ENCODE measurements at regions not wholly inside any gene's neighbourhood (a gene's known extent, or its start where the extent isn't known, plus 50 kb on each side); places are given as distances from the start of the nearest gene placed in this dataset.

DNA sequence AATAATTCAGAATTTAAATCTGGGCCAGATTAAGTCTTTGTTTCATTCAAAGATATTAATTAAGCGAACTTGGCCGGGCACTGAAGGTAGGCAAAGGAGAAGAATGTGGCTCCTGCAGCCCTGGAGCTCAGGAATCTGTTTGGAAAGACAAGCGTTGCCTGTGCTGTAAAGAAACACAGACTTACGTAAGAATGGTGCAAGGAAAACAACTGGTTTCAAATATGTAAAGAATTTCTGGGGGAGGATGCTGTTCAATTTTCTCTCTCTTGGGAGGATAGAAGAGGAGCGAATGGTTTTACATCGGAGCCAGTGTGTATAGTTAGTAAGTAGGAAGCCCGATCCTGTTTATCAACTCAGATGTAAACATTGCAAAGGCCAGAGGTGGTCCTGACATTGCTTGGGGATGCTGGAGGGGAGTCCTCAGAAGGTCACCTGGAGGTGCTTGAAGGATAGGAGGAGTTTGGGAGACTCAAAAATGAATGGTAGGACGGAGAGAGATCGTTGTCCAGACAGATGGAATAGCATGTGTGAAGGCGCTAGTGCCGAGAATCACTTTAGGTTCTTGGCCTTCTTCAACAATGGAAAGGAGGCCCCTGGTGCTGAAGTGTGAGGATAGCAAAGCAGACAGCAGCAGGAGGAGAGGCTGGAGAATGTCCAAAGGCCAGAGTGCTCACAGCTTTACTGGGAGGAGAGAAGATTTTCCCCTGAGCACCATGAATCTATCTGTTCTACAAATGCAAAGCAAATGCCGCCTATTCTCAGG lies 456.1 kb downstream of the LPIN1 start:
- no peak for DNase-seq (ENCODE audit: low read depth in 1 of 2, low spot score in 1 of 2)
- TF ChIP-seq JUND (IDR thresholded peaks at IDR 0.05; ENCODE audit: low read depth): no peak
- in situ Hi-C loops (cut with HindIII; ENCODE audit: low pct_unique_long_range_greater_than_20kb, low sequenced_read_pairs): no loop called here

- no peak for TF ChIP-seq JUND (IDR thresholded peaks at IDR 0.05; ENCODE audit: low read depth)
- in situ Hi-C loops (cut with HindIII; ENCODE audit: low pct_unique_long_range_greater_than_20kb, low sequenced_read_pairs): no loop called here
- DNase-seq (ENCODE audit: low read depth in 1 of 2, low spot score in 1 of 2): no peak
These were observed 457.1 kb downstream of the LPIN1 start for GRCh38 chr2:12203528-12203927.

- no peak for TF ChIP-seq JUND (IDR thresholded peaks at IDR 0.05; ENCODE audit: low read depth)
- no peak for DNase-seq (ENCODE audit: low read depth in 1 of 2, low spot score in 1 of 2)
- in situ Hi-C loops (cut with HindIII; ENCODE audit: low pct_unique_long_range_greater_than_20kb, low sequenced_read_pairs): no loop called here
These were observed 458.7 kb downstream of the LPIN1 start for GRCh38 chr2:12205086-12205485.

DNA sequence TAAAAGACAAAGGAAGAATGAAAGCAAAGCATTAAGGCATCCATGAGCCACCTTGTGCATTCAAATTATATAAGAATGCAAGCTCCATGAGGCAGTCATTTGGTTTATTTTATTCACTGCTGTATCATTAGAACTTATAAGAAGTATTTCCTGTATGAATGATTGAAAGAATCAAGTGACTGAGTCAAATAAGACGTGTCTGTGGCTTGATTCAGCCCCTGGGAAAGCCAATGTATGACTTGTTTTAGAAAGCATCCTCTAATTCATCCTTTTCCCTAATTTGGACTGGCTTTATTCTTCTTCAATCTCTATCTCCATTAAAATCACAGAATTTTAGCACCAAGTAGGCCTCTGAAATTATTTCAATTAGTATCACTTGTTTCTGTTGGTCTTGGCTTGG lies 461.1 kb downstream of the LPIN1 start:
- no peak for TF ChIP-seq JUND (IDR thresholded peaks at IDR 0.05; ENCODE audit: low read depth)
- in situ Hi-C loops (cut with HindIII; ENCODE audit: low pct_unique_long_range_greater_than_20kb, low sequenced_read_pairs): no loop called here
- DNase-seq (ENCODE audit: low read depth in 1 of 2, low spot score in 1 of 2): no peak

- in situ Hi-C loops (cut with HindIII; ENCODE audit: low pct_unique_long_range_greater_than_20kb, low sequenced_read_pairs): no loop called here
- no peak for TF ChIP-seq JUND (IDR thresholded peaks at IDR 0.05; ENCODE audit: low read depth)
- DNase-seq (ENCODE audit: low read depth in 1 of 2, low spot score in 1 of 2): no peak
These were observed 463.8 kb downstream of the LPIN1 start for GRCh38 chr2:12210016-12210933.

DNA sequence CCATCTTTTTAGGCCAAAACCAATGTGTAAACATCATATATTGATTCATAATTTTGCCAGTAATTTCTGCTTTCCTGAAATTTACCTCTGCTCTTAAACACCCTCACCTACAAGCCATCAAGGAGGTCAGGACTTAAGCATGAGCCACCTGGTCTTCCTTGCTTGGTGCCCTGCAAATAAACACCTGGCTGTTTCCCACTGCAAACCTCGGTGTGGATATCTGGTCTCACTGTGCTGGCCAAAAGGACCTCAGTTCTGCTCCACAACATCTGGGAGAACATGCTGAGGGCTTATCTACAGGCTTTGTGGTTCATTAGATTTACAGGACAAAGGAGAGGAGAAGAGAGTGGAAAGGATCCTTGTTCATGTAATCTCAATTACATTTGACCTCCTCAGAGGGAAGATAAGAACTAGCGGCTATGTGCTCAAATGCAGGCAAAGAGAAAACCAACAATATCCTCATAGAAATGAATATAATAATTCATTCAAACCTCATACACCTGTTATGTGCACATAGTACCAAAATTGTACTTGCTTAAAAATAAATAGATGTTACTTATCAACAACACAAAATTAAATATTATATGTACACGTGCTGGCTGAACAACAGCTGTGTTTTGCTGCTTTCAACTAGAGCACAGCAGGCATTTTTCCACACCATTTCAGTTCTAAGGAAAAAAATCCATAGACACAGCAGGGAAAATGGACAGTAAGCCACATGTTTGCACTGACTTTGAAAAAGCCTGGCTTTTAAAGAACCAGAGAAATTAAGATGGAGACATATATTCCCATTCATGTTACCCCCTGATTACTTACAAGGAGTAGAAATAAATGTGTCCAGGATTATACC lies 465.1 kb downstream of the LPIN1 start:
- TF ChIP-seq JUND (IDR thresholded peaks at IDR 0.05; ENCODE audit: low read depth): no peak
- in situ Hi-C loops (cut with HindIII; ENCODE audit: low pct_unique_long_range_greater_than_20kb, low sequenced_read_pairs): no loop called here
- DNase-seq (ENCODE audit: low read depth in 1 of 2, low spot score in 1 of 2): no peak

DNA sequence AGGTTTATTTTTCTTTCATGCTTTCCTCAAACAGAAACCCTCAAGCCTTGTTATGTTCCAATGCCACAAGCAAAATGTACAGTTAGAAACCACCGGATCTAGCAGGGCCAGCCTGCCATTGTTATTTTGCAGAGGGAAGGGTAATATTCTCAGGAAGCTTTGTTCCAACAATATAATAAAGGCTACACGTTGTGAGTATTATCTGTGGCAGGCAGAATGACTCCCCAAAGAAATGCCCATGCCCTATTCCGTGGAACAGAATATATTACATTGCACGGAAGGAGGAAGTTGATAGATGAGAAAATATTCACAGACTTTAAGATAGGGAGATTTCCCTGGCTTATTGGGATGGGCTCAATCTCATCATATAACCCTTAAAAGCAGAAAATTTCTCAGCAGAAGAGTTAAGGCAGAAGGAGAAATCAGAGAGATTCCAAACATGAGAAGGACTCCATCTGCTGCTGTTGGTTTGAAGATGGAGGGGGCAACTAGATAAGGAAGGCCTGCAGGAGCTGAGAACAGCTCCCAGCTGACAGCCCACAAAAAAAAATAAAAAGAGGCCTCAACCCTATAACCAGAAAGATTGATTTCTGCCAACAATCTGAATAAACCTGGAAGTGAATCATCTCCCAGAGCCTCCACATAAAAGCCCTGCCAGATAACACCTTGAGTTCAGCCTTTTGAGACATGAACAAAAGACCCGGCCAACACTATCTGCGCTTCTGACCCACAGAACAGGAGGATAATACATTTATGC lies 466.6 kb downstream of the LPIN1 start:
- in situ Hi-C loops (cut with HindIII; ENCODE audit: low pct_unique_long_range_greater_than_20kb, low sequenced_read_pairs): no loop called here
- DNase-seq (ENCODE audit: low read depth in 1 of 2, low spot score in 1 of 2): no peak
- TF ChIP-seq JUND (IDR thresholded peaks at IDR 0.05; ENCODE audit: low read depth): no peak

GRCh38 chr2:12217175-12217574 lies 470.7 kb downstream of the LPIN1 start:
- in situ Hi-C loops (cut with HindIII; ENCODE audit: low pct_unique_long_range_greater_than_20kb, low sequenced_read_pairs): no loop called here
- no peak for DNase-seq (ENCODE audit: low read depth in 1 of 2, low spot score in 1 of 2)
- no peak for TF ChIP-seq JUND (IDR thresholded peaks at IDR 0.05; ENCODE audit: low read depth)

DNA sequence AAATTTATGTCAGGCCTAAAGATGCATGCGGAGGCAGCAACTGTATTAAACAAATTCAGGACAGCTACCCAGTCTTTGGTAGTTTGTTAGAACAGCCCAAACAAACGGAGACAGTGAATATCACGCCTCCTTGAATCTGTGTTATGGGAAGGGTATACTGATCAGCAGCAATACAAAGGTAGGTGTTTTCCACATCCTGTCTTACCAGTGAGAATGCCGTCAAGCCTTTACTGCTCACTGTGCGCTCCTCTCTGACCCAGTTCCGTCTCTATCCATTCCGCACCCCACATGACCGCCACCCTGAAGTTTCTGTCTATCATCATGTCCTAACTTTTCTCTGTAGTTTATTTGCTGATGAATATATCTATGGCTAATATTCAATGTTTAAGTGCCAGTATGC lies 473.3 kb downstream of the LPIN1 start:
- in situ Hi-C loops (cut with HindIII; ENCODE audit: low pct_unique_long_range_greater_than_20kb, low sequenced_read_pairs): no loop called here
- DNase-seq (ENCODE audit: low read depth in 1 of 2, low spot score in 1 of 2): no peak

GRCh38 chr2:12221584-12221983 lies 475.2 kb downstream of the LPIN1 start:
- TF ChIP-seq JUND (IDR thresholded peaks at IDR 0.05; ENCODE audit: low read depth): no peak
- DNase-seq (ENCODE audit: low read depth in 1 of 2, low spot score in 1 of 2): no peak
- in situ Hi-C loops (cut with HindIII; ENCODE audit: low pct_unique_long_range_greater_than_20kb, low sequenced_read_pairs): no loop called here

More for the DNA sequence above, 473.3 kb downstream of the LPIN1 start:
- TF ChIP-seq JUND (IDR thresholded peaks at IDR 0.05; ENCODE audit: low read depth): no peak

GRCh38 chr2:12222554-12222953 lies 476.1 kb downstream of the LPIN1 start:
- no peak for TF ChIP-seq JUND (IDR thresholded peaks at IDR 0.05; ENCODE audit: low read depth)
- in situ Hi-C loops (cut with HindIII; ENCODE audit: low pct_unique_long_range_greater_than_20kb, low sequenced_read_pairs): no loop called here
- no peak for DNase-seq (ENCODE audit: low read depth in 1 of 2, low spot score in 1 of 2)

- no peak for TF ChIP-seq JUND (IDR thresholded peaks at IDR 0.05; ENCODE audit: low read depth)
- no peak for DNase-seq (ENCODE audit: low read depth in 1 of 2, low spot score in 1 of 2)
- in situ Hi-C loops (cut with HindIII; ENCODE audit: low pct_unique_long_range_greater_than_20kb, low sequenced_read_pairs): no loop called here
These were observed 477.3 kb downstream of the LPIN1 start for GRCh38 chr2:12223732-12224131.
